Activated CD4-positive, alpha-beta memory T cell treated with anti-CD3 and anti-CD28 coated beads, Interleukin-2, amount 10 ng/mL, durations not matched to agents 7 days and 5 days (primary cell): ENCODE measurements at regions not wholly inside any gene's neighbourhood (a gene's known extent, or its start where the extent isn't known, plus 50 kb on each side); places are given as distances from the start of the nearest gene placed in this dataset.
"Not testable (repeated sequence)": the region's sequence is repeated elsewhere in the genome, so short reads cannot be mapped to it uniquely, and the experiment has no call there.

ENCODE experiments used
- CTCF ChIA-PET: fragments of 350-600 bp; sonication (Branson Sonifier 250); formaldehyde crosslinking; loops from one replicate; lab custom pipeline; 2021; ENCODE audit warnings: antibody characterized with exemption, inconsistent platforms; lab: Charles Lee
- POLR2A ChIA-PET: fragments of 350-600 bp; sonication (Branson Sonifier 250); formaldehyde crosslinking; loops from one replicate; lab custom pipeline; 2021; ENCODE audit warnings: antibody characterized with exemption; lab: Charles Lee
- DNase-seq: peaks from one replicate; pipeline ENCODE4 v3.0.0-alpha.2; 2020
- H3K27ac Mint-ChIP-seq: one replicate; pipeline ENCODE4 v1.8.0; 2021; ENCODE audit warnings: mild to moderate bottlenecking, mixed read lengths
- H3K27me3 Mint-ChIP-seq: one replicate; pipeline ENCODE4 v1.8.0; 2021; ENCODE audit warnings: mixed read lengths
- H3K36me3 Mint-ChIP-seq: one replicate; pipeline ENCODE4 v1.8.0; 2021; ENCODE audit warnings: low read depth, mixed read lengths
- H3K4me1 Mint-ChIP-seq: one replicate; pipeline ENCODE4 v1.8.0; 2021; ENCODE audit warnings: mixed read lengths
- H3K4me3 Mint-ChIP-seq: one replicate; pipeline ENCODE4 v1.8.0; 2021; ENCODE audit warnings: mild to moderate bottlenecking, mixed read lengths
- H3K9me3 Mint-ChIP-seq: one replicate; pipeline ENCODE4 v1.8.0; 2021; ENCODE audit warnings: mixed read lengths

DNA sequence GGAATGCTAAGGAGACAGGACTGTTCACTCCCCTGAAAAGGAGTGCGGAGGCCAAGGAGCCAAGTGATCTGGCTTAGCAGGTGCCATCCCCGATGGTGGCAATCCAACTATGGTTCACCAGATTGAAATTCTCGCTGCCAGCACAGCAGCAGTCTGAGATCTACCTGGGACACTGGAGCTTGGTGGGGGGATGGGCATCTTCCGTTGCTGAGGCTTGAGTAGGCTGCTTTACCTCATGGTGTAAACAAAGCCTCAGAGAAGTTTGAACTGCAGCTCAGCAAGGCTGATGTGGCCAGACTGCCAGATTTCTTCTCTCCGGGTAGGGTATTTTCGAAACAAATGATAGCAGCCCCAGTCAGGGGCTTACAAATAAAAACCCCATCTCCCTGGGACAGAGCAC is 95.6 kb upstream of the HSFY2 start:
- H3K27me3 Mint-ChIP-seq, H3K4me1 Mint-ChIP-seq, H3K9me3 Mint-ChIP-seq, CTCF ChIA-PET, H3K36me3 Mint-ChIP-seq, H3K4me3 Mint-ChIP-seq, H3K27ac Mint-ChIP-seq, DNase-seq, POLR2A ChIA-PET: not testable (repeated sequence)

DNA sequence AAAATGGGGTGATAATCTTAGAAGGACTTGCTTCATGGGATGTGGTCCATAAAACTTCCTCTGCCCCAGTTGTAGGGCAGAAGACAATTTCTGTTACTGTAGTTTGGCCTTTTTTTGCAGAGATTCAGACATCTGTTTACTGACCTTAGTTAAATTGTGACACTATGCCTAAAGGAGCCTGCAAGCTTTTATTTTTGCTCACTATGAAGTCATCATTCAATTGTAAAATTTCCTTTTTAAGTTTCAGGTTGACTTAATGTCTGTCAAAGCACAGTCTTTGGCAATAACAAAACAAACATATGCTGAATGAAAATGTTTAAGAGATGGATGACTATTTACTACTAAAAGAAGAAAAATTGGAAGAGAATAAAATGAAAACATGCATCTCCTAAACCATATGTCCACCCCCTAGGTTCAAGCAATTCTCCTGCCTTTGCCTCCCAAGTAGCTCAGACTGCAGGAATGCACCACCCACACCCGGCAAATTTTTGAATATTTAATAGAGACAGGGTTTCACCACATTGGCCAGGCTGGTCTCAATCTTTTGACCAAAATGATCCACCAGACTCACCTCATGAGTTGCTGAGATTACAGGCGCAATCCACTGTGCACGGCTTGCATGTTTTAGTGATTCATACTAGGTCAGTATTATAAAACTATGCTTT is 93.5 kb upstream of the HSFY2 start:
- H3K36me3 Mint-ChIP-seq, POLR2A ChIA-PET, H3K27me3 Mint-ChIP-seq, CTCF ChIA-PET, H3K27ac Mint-ChIP-seq, H3K9me3 Mint-ChIP-seq, DNase-seq, H3K4me3 Mint-ChIP-seq, H3K4me1 Mint-ChIP-seq: not testable (repeated sequence)

DNA sequence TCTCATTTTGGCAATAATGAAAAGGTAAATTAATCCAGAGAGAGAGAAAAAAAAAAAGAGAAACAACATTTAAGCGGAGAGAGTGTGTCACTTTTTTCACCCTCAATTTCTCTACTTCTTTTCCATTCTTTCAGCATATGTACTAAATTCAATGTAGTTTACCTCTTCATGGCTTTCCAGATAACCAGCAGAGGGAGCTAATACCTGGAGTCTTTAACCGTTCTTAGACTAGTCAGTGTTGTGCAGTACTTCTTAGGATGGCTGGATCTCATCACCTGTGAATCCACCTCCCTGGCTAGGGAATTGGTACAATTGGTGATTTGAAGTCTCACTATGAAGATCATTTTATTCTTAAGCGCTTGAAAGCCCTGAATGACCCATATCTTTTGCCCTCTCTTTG is 87.3 kb upstream of the HSFY2 start:
- CTCF ChIA-PET, DNase-seq, H3K27ac Mint-ChIP-seq, POLR2A ChIA-PET, H3K4me3 Mint-ChIP-seq, H3K27me3 Mint-ChIP-seq, H3K9me3 Mint-ChIP-seq, H3K4me1 Mint-ChIP-seq, H3K36me3 Mint-ChIP-seq: not testable (repeated sequence)

DNA sequence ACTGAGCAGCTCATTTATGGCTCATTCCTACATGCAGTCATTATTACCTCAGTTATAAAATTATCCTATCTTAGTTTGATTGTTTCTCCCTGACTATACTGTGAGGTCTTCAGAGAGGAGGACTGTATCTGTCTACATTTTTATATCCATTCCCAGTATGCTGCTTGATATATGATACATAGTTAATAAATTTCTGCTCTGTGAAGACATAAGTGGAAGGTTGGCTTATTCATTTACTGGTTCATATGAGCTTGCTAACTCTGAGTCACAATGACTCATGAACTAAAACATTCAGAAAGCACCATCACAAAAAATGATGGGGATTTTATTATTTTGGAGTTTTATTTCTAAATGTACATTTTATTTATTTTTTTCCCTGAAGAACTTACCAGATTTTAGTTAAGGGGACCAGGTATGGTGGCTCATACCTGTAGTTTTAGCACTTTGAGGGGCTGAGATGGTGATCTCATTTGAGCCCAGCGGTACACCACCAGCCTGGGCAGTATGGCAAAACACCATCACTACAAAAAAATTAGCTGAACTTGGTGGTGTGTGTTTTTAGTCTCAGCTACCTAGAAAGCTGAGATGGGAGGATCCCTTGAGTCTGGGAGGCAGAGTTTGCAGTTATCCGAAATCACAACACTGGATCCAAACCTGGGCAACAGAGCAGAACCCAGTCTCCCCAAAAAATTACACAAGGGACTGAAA is 85.1 kb upstream of the HSFY2 start:
- H3K27ac Mint-ChIP-seq, H3K36me3 Mint-ChIP-seq, CTCF ChIA-PET, DNase-seq, H3K4me3 Mint-ChIP-seq, POLR2A ChIA-PET, H3K27me3 Mint-ChIP-seq, H3K4me1 Mint-ChIP-seq, H3K9me3 Mint-ChIP-seq: not testable (repeated sequence)

DNA sequence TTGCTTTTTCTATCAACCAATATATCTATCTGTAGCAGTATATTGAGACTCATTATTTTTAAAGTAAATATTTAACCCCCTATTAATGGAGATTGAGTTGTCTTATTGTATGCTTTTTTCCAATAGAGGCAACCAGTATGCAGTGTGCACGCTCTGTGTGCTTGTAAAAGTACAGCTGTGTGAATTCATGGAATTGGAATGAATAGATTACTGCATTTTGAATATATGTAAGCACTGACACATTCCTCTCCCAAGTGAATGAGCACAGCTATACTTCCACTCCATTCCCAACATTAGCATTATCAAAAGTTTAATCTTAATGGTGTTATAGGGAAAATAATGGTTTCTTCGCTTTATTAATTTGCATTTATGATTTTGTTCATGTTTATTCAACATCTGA is 81.6 kb upstream of the HSFY2 start:
- H3K4me3 Mint-ChIP-seq, POLR2A ChIA-PET, H3K9me3 Mint-ChIP-seq, H3K27ac Mint-ChIP-seq, H3K4me1 Mint-ChIP-seq, H3K36me3 Mint-ChIP-seq, DNase-seq, CTCF ChIA-PET, H3K27me3 Mint-ChIP-seq: not testable (repeated sequence)

DNA sequence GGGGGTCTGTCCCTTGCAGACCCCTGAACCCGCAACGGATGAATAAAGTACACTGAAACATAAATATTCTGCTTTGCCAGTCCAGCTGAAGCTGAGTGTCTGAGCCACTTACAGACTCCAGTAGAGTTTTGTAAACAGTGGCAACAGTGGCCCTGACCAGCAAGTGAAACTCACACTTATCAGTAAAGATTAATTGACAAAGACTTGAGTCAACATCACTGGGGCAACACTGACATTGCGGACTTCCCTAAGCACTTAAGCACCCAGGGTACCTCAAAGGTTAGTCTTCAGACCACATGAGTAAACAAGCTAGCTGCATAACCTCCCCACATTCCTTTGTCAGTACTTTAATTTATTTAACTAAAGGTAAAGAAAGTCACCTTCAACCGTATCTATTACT is 79.8 kb upstream of the HSFY2 start:
- H3K4me1 Mint-ChIP-seq, H3K4me3 Mint-ChIP-seq, POLR2A ChIA-PET, H3K27me3 Mint-ChIP-seq, H3K27ac Mint-ChIP-seq, H3K36me3 Mint-ChIP-seq, H3K9me3 Mint-ChIP-seq, CTCF ChIA-PET, DNase-seq: not testable (repeated sequence)

DNA sequence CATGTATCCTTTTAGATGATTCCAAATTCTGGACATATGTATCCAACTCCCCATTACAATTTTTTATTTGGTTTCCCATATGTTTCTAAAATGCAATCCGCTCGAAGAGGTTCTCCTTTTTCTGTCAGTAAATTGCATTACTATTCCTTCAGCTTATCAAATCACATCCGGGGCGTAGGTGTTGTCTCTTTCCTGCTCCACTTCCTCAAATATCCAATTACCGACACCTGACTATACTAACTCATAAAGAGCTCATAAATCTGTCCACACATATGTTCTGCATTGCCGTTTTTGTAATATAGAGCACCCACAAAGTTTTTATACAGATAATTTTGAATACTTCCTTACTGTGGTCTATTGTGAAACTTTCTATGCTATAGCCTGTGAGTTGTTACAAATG is 63.1 kb upstream of the HSFY2 start:
- H3K4me1 Mint-ChIP-seq, DNase-seq, H3K27me3 Mint-ChIP-seq, H3K27ac Mint-ChIP-seq, H3K4me3 Mint-ChIP-seq, H3K9me3 Mint-ChIP-seq, CTCF ChIA-PET, H3K36me3 Mint-ChIP-seq, POLR2A ChIA-PET: not testable (repeated sequence)
